ENCODE measurements at regions not wholly inside any gene's neighbourhood (a gene's known extent, or its start where the extent isn't known, plus 50 kb on each side); places are given as distances from the start of the nearest gene placed in this dataset.

- ATAC-seq (no peak), DNase-seq (no peak)
- H3K27me3 ChIP-seq: no peaks in the 10 kb centered on the region
- H3K9me3 ChIP-seq: no peaks in the 10 kb centered on the region
- H3K27ac ChIP-seq: no peak overlapping the region
- TF ChIP-seq CTCF (IDR thresholded peaks at IDR 0.05 in 4 of 5, conservative IDR thresholded peaks at IDR 0.05 in 1 of 5): no peak
- no peak for TF ChIP-seq POLR2A (IDR thresholded peaks at IDR 0.05)
- H3K4me3 ChIP-seq: no peak overlapping the region
- in situ Hi-C loops (cut with MboI; ENCODE audit: low sequenced_read_pairs in 4 of 4) (no loop called here), intact Hi-C loops (cut with DNase I; ENCODE audit: low total_unique reads) (no loop called here)
- H3K36me3 ChIP-seq: no peaks in the 10 kb centered on the region
- no peaks in the 10 kb centered on the region for H3K4me1 ChIP-seq
Measured at GRCh38 chr2:223114170-223114569, 62.2 kb downstream of the KCNE4 start.

GRCh38 chr2:223114917-223115316, 62.9 kb downstream of the KCNE4 start:
- no peaks in the 10 kb centered on the region for H3K27me3 ChIP-seq
- no peak overlapping the region for H3K27ac ChIP-seq
- in situ Hi-C loops (cut with MboI; ENCODE audit: low sequenced_read_pairs in 4 of 4) (no loop called here), intact Hi-C loops (cut with DNase I; ENCODE audit: low total_unique reads) (no loop called here)
- ATAC-seq: no peak
- no peaks in the 10 kb centered on the region for H3K9me3 ChIP-seq
- TF ChIP-seq CTCF (IDR thresholded peaks at IDR 0.05 in 4 of 5, conservative IDR thresholded peaks at IDR 0.05 in 1 of 5) (no peak), POLR2A (IDR thresholded peaks at IDR 0.05) (no peak)
- H3K4me3 ChIP-seq: no peak overlapping the region
- DNase-seq: no peak
- no peaks in the 10 kb centered on the region for H3K36me3 ChIP-seq
- H3K4me1 ChIP-seq: no peaks in the 10 kb centered on the region

- Histone ChIP-seq H3K36me3 (no peaks in the 10 kb centered on the region), H3K27me3 (no peaks in the 10 kb centered on the region), H3K4me1 (peaks cover 0 to 7% of the 10 kb centered on the region in 2 donors), H3K9me3 (no peaks in the 10 kb centered on the region), H3K27ac (no peak overlapping the region), H3K4me3 (no peak overlapping the region)
- no peak for DNase-seq
- in situ Hi-C loops (cut with MboI; ENCODE audit: low sequenced_read_pairs in 4 of 4): no loop called here
- intact Hi-C loops (cut with DNase I; ENCODE audit: low total_unique reads): no loop called here
- no peak for ATAC-seq
- TF ChIP-seq POLR2A (IDR thresholded peaks at IDR 0.05) (no peak), CTCF (IDR thresholded peaks at IDR 0.05 in 4 of 5, conservative IDR thresholded peaks at IDR 0.05 in 1 of 5) (no peak)
Measured at GRCh38 chr2:223117533-223117932, 65.5 kb downstream of the KCNE4 start.

GRCh38 chr2:223121283-223121682, 69.3 kb downstream of the KCNE4 start:
- DNase-seq: no peak

More at GRCh38 chr2:223121283-223121682, 69.3 kb downstream of the KCNE4 start:
- H3K9me3 ChIP-seq: no peaks in the 10 kb centered on the region
- intact Hi-C loops (cut with DNase I; ENCODE audit: low total_unique reads): no loop called here
- H3K27me3 ChIP-seq: no peaks in the 10 kb centered on the region
- H3K36me3 ChIP-seq: no peaks in the 10 kb centered on the region
- peaks cover 0 to 25% of the 10 kb centered on the region in 2 donors for H3K4me1 ChIP-seq
- in situ Hi-C loops (cut with MboI; ENCODE audit: low sequenced_read_pairs in 4 of 4): no loop called here
- no peak for ATAC-seq
- TF ChIP-seq CTCF (IDR thresholded peaks at IDR 0.05 in 4 of 5, conservative IDR thresholded peaks at IDR 0.05 in 1 of 5): no peak
- no peak for TF ChIP-seq POLR2A (IDR thresholded peaks at IDR 0.05)
- no peak overlapping the region for H3K27ac ChIP-seq
- no peak overlapping the region for H3K4me3 ChIP-seq

Measured in gastrocnemius medialis (tissue), 4 donors.